ENCODE measurements at regions not wholly inside any gene's neighbourhood (a gene's known extent, or its start where the extent isn't known, plus 50 kb on each side); places are given as distances from the start of the nearest gene placed in this dataset.

DNA sequence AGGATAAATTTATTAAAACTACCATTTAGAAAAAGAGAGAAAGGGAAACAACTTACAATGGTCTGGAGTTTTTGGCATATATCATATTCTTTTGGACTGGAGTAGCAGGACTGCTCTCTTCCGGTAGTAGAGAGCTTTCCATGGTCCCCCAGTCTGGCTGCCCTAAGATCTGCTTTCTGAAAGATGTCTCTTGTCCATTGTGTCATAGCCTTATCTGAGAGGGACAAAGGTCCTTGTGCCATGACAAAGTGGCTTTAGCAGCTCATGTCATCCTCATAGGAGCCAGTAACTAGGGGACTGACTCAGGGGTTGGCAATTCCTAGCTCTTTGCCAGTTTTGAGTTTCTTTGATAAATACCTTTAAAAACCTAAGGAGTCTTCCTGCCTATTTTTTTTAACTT, 505.5 kb upstream of the ZEB2 start:
- H3K4me3 ChIP-seq (ENCODE audit: low read depth, low read length), result no peak overlapping the region
- DNase-seq (ENCODE audit: low read depth), result no peak
- TF ChIP-seq, protein P1, sequence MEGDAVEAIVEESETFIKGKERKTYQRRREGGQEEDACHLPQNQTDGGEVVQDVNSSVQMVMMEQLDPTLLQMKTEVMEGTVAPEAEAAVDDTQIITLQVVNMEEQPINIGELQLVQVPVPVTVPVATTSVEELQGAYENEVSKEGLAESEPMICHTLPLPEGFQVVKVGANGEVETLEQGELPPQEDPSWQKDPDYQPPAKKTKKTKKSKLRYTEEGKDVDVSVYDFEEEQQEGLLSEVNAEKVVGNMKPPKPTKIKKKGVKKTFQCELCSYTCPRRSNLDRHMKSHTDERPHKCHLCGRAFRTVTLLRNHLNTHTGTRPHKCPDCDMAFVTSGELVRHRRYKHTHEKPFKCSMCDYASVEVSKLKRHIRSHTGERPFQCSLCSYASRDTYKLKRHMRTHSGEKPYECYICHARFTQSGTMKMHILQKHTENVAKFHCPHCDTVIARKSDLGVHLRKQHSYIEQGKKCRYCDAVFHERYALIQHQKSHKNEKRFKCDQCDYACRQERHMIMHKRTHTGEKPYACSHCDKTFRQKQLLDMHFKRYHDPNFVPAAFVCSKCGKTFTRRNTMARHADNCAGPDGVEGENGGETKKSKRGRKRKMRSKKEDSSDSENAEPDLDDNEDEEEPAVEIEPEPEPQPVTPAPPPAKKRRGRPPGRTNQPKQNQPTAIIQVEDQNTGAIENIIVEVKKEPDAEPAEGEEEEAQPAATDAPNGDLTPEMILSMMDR (IDR thresholded peaks at IDR 0.05; ENCODE audit: low read depth, low read length, missing control alignments), result no peak

DNA sequence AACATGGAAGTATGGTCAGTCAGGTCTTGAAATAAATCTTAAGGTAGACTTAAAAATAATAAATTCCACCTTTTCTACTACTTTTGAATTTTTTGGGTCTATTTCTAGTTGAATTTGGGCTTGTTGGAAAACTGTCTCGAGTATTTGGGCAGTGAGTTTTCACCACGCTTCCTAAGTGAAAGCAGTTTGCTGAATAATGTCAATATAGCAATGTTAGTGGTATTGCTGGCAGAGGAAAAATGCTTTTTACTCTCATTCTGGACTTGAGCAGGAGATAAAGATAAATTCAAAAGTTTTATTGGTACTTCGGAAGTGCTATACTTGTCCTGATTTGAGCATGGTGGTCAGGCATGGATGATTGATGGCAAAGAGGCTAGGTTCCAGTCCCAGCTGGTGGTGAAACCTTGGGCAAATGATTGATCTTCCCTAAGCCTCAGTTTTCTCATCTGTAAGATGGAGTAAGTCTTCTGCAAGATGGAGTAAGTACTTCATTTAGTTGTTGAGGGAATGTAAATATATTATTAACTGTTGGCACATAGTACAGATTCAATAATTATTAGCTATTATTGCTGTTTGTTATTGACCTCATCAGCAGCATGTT, 503.5 kb upstream of the ZEB2 start:
- H3K4me3 ChIP-seq (ENCODE audit: low read depth, low read length), result no peak overlapping the region
- no peak for DNase-seq (ENCODE audit: low read depth)
- TF ChIP-seq, protein P1 (IDR thresholded peaks at IDR 0.05; ENCODE audit: low read depth, low read length, missing control alignments), result no peak

DNA sequence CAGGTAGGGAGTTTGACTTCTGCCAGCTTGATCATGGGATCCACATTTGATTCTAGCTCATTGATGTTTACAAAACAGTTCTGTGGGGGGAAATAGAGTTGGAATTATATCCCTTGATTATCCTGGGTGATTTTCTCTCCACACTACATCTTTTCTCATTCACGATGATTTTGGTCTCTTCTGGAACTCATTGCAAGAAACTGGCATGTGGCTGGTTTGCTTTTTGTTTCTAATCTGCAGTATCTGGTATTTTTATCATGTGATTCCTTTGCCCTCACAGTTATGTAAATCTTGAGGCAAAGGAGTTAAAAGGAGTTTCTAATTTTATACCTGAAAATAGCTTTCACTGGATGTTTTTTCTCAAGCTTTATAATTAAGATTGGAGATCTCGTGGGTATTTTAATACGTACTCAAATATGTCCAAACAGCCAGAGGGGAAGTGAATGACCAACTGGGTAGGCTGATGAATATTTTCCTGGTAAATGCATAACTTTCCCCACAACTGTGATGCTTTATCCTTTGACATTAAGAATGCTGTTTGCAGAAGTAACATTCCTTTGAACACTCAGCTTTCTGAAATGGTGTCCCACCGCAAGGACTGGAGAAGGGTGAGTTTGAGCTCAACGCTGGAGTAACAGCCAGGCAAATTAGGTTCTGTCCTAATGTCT, 502.9 kb upstream of the ZEB2 start:
- TF ChIP-seq, protein P1 (IDR thresholded peaks at IDR 0.05; ENCODE audit: low read depth, low read length, missing control alignments), result no peak
- no peak for DNase-seq (ENCODE audit: low read depth)

DNA sequence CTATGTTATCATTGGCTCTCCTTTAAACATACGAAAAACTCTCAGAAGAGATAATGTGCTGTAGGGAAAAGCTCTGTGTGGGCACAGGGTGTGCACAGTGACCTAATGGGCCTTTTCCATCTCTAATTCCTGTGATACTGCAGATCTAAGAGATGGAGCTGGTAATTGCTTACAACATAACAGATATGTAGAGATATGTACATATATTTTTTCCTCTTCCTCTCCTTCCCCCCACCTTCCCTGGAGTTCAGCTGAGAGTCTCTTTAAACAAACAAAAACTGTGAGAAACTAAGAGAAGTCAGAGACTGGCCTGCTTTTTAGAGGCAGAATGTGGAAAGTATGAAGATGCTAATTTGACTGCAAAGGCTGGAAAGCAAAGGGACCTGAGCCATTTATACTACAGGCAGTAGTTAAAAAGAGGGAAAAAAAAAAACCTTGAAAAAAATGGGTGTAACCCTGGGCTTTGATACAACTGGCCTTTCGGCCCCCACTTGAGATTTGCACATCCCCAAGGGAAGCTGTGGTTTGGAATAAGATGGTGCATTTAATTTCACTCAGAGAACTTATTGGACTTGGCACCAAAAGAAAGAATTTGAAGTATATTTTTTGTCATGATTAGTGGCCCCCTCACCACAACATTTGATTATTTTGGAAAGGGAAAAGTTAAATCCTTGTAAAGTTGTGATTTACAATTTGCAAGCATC, 502.2 kb upstream of the ZEB2 start:
- TF ChIP-seq, protein P1 (IDR thresholded peaks at IDR 0.05; ENCODE audit: low read depth, low read length, missing control alignments), result no peak
- H3K4me3 ChIP-seq (ENCODE audit: low read depth, low read length), result no peak overlapping the region
- no peak for DNase-seq (ENCODE audit: low read depth)

More for the DNA sequence above, 502.9 kb upstream of the ZEB2 start:
- H3K4me3 ChIP-seq (ENCODE audit: low read depth, low read length), result no peak overlapping the region

DNA sequence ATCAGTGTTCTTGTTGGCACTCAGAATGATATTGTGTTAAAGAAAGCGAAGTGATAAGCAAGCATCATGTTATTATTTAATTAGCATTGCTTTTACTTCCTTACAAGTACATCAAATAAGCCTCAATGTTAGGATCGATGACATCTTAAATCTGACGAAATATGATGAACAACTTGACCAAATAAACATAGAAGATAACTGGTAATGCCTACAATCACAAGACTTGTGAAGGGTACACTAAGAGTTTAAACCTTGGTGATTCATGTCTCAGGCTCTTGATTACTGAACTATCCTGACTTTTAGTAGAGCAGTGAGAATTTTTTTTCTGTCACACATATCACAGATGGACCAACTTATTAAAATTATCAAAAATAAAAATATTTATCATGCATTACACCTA, 500.8 kb upstream of the ZEB2 start:
- DNase-seq (ENCODE audit: low read depth), result no peak
- TF ChIP-seq, protein P1 (IDR thresholded peaks at IDR 0.05; ENCODE audit: low read depth, low read length, missing control alignments), result no peak
- H3K4me3 ChIP-seq (ENCODE audit: low read depth, low read length), result no peak overlapping the region

DNA sequence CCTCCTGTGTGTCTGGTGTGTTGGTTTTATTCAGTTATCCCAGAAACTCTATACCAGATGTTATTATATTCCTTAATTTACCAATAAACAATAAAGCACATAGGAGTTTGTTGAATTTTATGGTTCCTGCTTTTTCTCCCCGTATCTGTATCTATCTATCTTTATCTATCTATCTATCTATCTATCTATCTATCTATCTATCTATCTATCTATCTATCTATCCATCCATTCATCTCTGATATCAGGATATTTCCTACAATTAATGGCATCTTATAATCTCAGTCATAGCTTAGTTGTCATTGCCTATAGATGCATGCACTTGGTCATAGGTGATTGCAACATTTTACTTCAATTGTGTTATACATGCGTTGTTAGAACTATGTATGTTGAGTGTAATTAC, 500.2 kb upstream of the ZEB2 start:
- H3K4me3 ChIP-seq (ENCODE audit: low read depth, low read length), result no peak overlapping the region
- DNase-seq (ENCODE audit: low read depth), result no peak
- TF ChIP-seq, protein P1 (IDR thresholded peaks at IDR 0.05; ENCODE audit: low read depth, low read length, missing control alignments), result no peak

Measured in GM12864 (cell line).